B cell (primary cell): ENCODE measurements at regions not wholly inside any gene's neighbourhood (a gene's known extent, or its start where the extent isn't known, plus 50 kb on each side); places are given as distances from the start of the nearest gene placed in this dataset.

Experiments used
- ATAC-seq: fragments of 200-7000 bp; cut with Tn5 transposase; one replicate; pipeline ENCODE4 v1.10.0; 2021; ENCODE audit warnings: low read depth, mild to moderate bottlenecking, moderate number of reproducible peaks, moderate library complexity
- CTCF ChIA-PET: fragments of 350-600 bp; sonication (Branson Sonifier 250); formaldehyde crosslinking; loops from one replicate; lab custom pipeline; 2021; ENCODE audit warnings: antibody characterized with exemption, inconsistent platforms; lab: Charles Lee
- POLR2A ChIA-PET: fragments of 350-600 bp; sonication (Branson Sonifier 250); formaldehyde crosslinking; loops from one replicate; lab custom pipeline; 2021; ENCODE audit warnings: antibody characterized with exemption; lab: Charles Lee
- DNase-seq: peaks from one replicate; pipeline ENCODE4 v3.0.0; 2013
- H2AFZ ChIP-seq: 2 replicates; pipeline ENCODE4 v1.6.1; 2012; ENCODE audit warnings: mild to moderate bottlenecking, low read depth, low read length; ENCODE audit not compliant: insufficient read depth, poor library complexity, severe bottlenecking
- H3K27ac ChIP-seq, 2 donors: 1 replicate in 1 of 2; 2 replicates in 1 of 2; pipeline ENCODE4 v1.5.1; 2012 to 2013; ENCODE audit warnings: low read length in 2 of 2, mild to moderate bottlenecking in 2 of 2, moderate library complexity in 1 of 2
- H3K27me3 ChIP-seq, 4 experiments: fragments of 200-600 bp in 1 of 4; sonication (generic) in 1 of 4; replicated peaks in 1 of 4; 1 replicate in 2 of 4; 2 replicates in 2 of 4; pipeline versions ENCODE4 v1.6.1 to v1.7.0; 2013 to 2016; ENCODE audit warnings: low read length in 3 of 4, mild to moderate bottlenecking in 2 of 4, mixed read lengths in 1 of 4, moderate library complexity in 1 of 4; ENCODE audit not compliant: insufficient read depth in 4 of 4, control insufficient read depth in 3 of 4; ENCODE audit errors: control extremely low read depth in 1 of 4
- H3K36me3 ChIP-seq, 2 experiments: replicated peaks in 1 of 2; 1 replicate in 1 of 2; 2 replicates in 1 of 2; pipeline versions ENCODE4 v1.6.1 to v1.7.1; 2013; ENCODE audit warnings: low read length in 1 of 2; ENCODE audit not compliant: insufficient read depth in 2 of 2, control insufficient read depth in 1 of 2; ENCODE audit errors: control extremely low read depth in 1 of 2, extremely low read depth in 1 of 2
- H3K4me1 ChIP-seq, 2 donors: fragments of 200-600 bp in 1 of 2; sonication (generic) in 1 of 2; 1 replicate in 1 of 2; 2 replicates in 1 of 2; pipeline versions ENCODE4 v1.5.1 to v1.6.1; 2013 to 2017; ENCODE audit warnings: low read length in 2 of 2; ENCODE audit not compliant: control insufficient read depth in 2 of 2, insufficient read depth in 2 of 2
- H3K4me2 ChIP-seq: replicated peaks from 2 replicates; pipeline ENCODE3; 2012; ENCODE audit warnings: mild to moderate bottlenecking, low read depth, low read length; ENCODE audit not compliant: poor library complexity, severe bottlenecking
- H3K4me3 ChIP-seq, 5 experiments: fragments of 200-600 bp in 1 of 5; sonication (generic) in 1 of 5; 1 replicate in 3 of 5; 2 replicates in 2 of 5; pipeline versions ENCODE4 v1.5.1 to v1.7.0; 2011 to 2016; ENCODE audit warnings: low read length in 4 of 5, mild to moderate bottlenecking in 4 of 5, low read depth in 2 of 5, control low read depth in 1 of 5, moderate library complexity in 1 of 5; ENCODE audit not compliant: insufficient read depth in 1 of 5; ENCODE audit errors: control extremely low read depth in 1 of 5, extremely low read depth in 1 of 5
- H3K79me2 ChIP-seq: fragments of 200-600 bp; sonication (generic); one replicate; pipeline ENCODE4 v1.6.0; 2016; ENCODE audit warnings: low read length; ENCODE audit not compliant: control insufficient read depth, insufficient read depth
- H3K9ac ChIP-seq: fragments of 200-600 bp; sonication (generic); 2 replicates; pipeline ENCODE4 v1.6.1; 2017; ENCODE audit warnings: mild to moderate bottlenecking, low read length, moderate library complexity
- H3K9me3 ChIP-seq, 3 donors: one replicate each; pipeline versions ENCODE4 v1.6.1 to v1.7.1; 2013; ENCODE audit warnings: low read length in 2 of 3; ENCODE audit not compliant: control insufficient read depth in 2 of 3, insufficient read depth in 1 of 3; ENCODE audit errors: control extremely low read depth in 1 of 3
- H4K20me1 ChIP-seq: 2 replicates; pipeline ENCODE4 v1.6.0; 2012; ENCODE audit warnings: mild to moderate bottlenecking, low read length; ENCODE audit not compliant: insufficient read depth, control insufficient read depth, poor library complexity, severe bottlenecking
- H3K27ac Mint-ChIP-seq: one replicate; pipeline ENCODE4 v1.8.0; 2021; ENCODE audit warnings: mixed read lengths
- H3K27me3 Mint-ChIP-seq: one replicate; pipeline ENCODE4 v1.8.0; 2021; ENCODE audit warnings: mixed read lengths
- H3K4me1 Mint-ChIP-seq: one replicate; pipeline ENCODE4 v1.8.0; 2021; ENCODE audit warnings: mixed read lengths
- H3K4me3 Mint-ChIP-seq: one replicate; pipeline ENCODE4 v1.8.0; 2021; ENCODE audit warnings: mixed read lengths
- H3K9me3 Mint-ChIP-seq: one replicate; pipeline ENCODE4 v1.8.0; 2022; ENCODE audit warnings: mixed read lengths; ENCODE audit not compliant: insufficient read depth
- EZH2 ChIP-seq: IDR thresholded peaks from 2 replicates; pipeline ENCODE4 v1.6.1; 2012; ENCODE audit warnings: borderline replicate concordance, low read depth, mild to moderate bottlenecking, moderate library complexity, low read length; ENCODE audit not compliant: insufficient read depth, poor library complexity, severe bottlenecking
- WGBS: methylation state at CpG from one replicate; pipeline ENCODE4 v1.1.5; 2013; ENCODE audit warnings: missing lambda C conversion rate; ENCODE audit not compliant: insufficient coverage; 5-methylcytosine and 5-hydroxymethylcytosine counted together
- intact Hi-C: fragments of 100-400 bp; cut with micrococcal nuclease; formaldehyde crosslinking; loops from one replicate; pipeline ENCODE4 v1.10.0; 2022
- TF ChIP-seq, protein P1 (sequence below): fragments of 200-600 bp; IDR thresholded peaks from one replicate; pipeline ENCODE4 v1.8.0; 2022; ENCODE audit warnings: antibody characterized with exemption, mild to moderate bottlenecking

DNA sequence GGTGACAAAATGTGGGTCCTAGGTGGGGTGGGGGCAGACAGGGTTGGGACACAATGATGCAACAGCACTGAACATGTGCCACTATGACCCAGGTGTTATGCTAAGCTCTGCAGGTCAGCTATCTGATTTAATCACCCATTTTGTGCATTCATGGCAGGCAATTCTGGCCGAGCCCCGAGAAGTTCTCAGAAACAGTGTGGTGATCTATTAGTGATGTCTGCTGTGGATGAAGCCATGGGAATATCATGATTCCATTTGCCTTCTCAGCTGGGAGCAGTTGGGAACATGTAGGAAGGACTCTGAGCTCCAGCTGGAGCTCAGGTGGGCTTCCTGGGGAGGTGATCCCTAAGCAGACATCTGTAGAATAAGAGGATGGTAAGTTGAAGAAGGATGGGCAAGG, 194.0 kb upstream of the POU3F1 start:
- ATAC-seq (no peak), DNase-seq (no peak)
- H3K27ac ChIP-seq: no peak overlapping the region
- H3K27me3 ChIP-seq: no peaks in the 10 kb centered on the region
- no peak overlapping the region for H2AFZ ChIP-seq
- 100% methylated on average over 2 of the region's 2 CpGs for WGBS
- H3K9me3 ChIP-seq: peaks cover 0 to 5% (median 0%) of the 10 kb centered on the region in 3 donors
- no peak overlapping the region for H3K4me3 ChIP-seq
- H3K4me2 ChIP-seq: no peak overlapping the region
- H3K27ac Mint-ChIP-seq: no peak overlapping the region
- no peaks in the 10 kb centered on the region for H3K4me1 Mint-ChIP-seq
- ChIA-PET POLR2A (no interaction called here), CTCF (no interaction called here)
- H3K9ac ChIP-seq: no peak overlapping the region
- peaks cover 7% of the 10 kb centered on the region for H3K27me3 Mint-ChIP-seq
- H3K79me2 ChIP-seq: no peaks in the 10 kb centered on the region
- TF ChIP-seq, protein P1, sequence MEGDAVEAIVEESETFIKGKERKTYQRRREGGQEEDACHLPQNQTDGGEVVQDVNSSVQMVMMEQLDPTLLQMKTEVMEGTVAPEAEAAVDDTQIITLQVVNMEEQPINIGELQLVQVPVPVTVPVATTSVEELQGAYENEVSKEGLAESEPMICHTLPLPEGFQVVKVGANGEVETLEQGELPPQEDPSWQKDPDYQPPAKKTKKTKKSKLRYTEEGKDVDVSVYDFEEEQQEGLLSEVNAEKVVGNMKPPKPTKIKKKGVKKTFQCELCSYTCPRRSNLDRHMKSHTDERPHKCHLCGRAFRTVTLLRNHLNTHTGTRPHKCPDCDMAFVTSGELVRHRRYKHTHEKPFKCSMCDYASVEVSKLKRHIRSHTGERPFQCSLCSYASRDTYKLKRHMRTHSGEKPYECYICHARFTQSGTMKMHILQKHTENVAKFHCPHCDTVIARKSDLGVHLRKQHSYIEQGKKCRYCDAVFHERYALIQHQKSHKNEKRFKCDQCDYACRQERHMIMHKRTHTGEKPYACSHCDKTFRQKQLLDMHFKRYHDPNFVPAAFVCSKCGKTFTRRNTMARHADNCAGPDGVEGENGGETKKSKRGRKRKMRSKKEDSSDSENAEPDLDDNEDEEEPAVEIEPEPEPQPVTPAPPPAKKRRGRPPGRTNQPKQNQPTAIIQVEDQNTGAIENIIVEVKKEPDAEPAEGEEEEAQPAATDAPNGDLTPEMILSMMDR: no peak
- TF ChIP-seq EZH2: no peak
- H3K4me3 Mint-ChIP-seq: no peak overlapping the region
- H4K20me1 ChIP-seq: no peaks in the 10 kb centered on the region
- H3K9me3 Mint-ChIP-seq: no peaks in the 10 kb centered on the region
- H3K4me1 ChIP-seq: no peaks in the 10 kb centered on the region
- H3K36me3 ChIP-seq: no peaks in the 10 kb centered on the region
- intact Hi-C loops: no loop called here

DNA sequence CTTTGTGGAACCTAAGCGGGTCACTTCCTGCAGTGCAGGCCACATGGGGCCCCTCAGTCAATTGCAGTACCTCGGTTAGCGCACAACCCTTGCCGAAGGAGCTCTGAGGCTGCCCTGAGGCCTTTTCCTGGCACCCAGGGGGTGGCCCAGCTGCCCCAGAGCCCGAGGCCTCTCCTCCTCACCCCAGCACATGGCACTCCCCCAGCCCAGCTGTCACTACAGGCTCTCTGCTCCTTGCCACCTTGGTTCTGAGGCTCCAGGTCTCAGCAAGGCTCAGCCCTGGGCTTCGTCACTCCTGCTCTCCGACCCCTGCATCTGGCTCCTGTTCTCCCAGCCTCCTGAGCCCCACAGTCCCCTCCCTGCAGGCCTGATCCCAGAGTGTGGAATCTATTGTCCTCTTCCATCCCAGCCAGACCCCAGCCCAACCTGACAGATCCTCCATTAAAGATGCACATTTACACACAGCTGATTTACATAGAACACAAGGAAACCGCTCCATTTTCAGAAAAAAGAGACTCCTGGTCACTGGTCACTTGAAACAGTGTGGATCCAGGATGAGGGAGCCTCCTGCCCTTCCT, 192.8 kb upstream of the POU3F1 start:
- ATAC-seq (no peak), DNase-seq (no peak)
- H3K9ac ChIP-seq: no peak overlapping the region
- no peaks in the 10 kb centered on the region for H4K20me1 ChIP-seq
- H3K4me3 ChIP-seq: no peak overlapping the region
- Mint-ChIP-seq H3K9me3 (no peaks in the 10 kb centered on the region), H3K4me1 (no peaks in the 10 kb centered on the region), H3K27me3 (peaks cover 7% of the 10 kb centered on the region), H3K27ac (no peak overlapping the region), H3K4me3 (no peak overlapping the region)
- H3K27me3 ChIP-seq: peaks cover 0 to 5% (median 0%) of the 10 kb centered on the region in 4 experiments
- H3K79me2 ChIP-seq: no peaks in the 10 kb centered on the region
- H3K4me2 ChIP-seq: no peak overlapping the region
- peaks cover 0 to 5% (median 0%) of the 10 kb centered on the region in 3 donors for H3K9me3 ChIP-seq
- intact Hi-C loops: no loop called here
- CTCF ChIA-PET: interaction anchor here (0.6 kb wide), 1 partner anchor 280 kb away, joined by 3 read pairs; no protein-coding TSS in a partner anchor
- WGBS: 84% methylated on average over 7 of the region's 8 CpGs
- TF ChIP-seq, protein P1: no peak
- no peak for TF ChIP-seq EZH2
- no peaks in the 10 kb centered on the region for H3K36me3 ChIP-seq
- no peaks in the 10 kb centered on the region for H3K4me1 ChIP-seq
- H3K27ac ChIP-seq: no peak overlapping the region
- POLR2A ChIA-PET: no interaction called here
- H2AFZ ChIP-seq: no peak overlapping the region
